NT2/D1 (cell line): ENCODE measurements at regions not wholly inside any gene's neighbourhood (a gene's known extent, or its start where the extent isn't known, plus 50 kb on each side); places are given as distances from the start of the nearest gene placed in this dataset.

Experiments
- SUZ12 ChIP-seq: IDR thresholded peaks from 2 replicates; pipeline ENCODE4 v1.6.1; 2011; ENCODE audit not compliant: insufficient read length, insufficient read depth; ENCODE audit errors: extremely low read depth
- YY1 ChIP-seq: IDR thresholded peaks from 2 replicates; pipeline ENCODE4 v1.6.1; 2011; ENCODE audit not compliant: insufficient read length, insufficient read depth
- ZNF274 ChIP-seq: IDR thresholded peaks from 2 replicates; pipeline ENCODE4 v1.6.1; 2011; ENCODE audit warnings: mild to moderate bottlenecking, low read depth, low read length

DNA sequence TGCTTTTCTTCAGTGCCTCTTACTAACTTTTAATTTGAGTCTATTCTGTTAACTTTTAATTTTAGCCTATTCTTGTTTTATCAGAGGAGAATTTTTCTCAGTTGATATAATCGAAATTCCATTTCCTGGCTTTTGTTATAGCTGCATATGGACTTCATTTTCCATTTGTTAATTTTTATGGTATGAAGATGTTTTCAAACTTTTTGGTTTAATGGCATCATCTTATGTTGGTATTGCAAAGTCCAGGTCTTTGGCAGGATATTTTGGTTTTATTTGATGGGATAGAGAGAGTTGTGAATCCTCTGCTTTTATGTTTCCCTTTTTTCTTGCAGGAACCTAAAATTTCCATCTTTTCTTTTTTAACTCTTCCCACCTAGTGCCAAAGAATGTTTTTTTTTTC, 70.9 kb upstream of the RAPGEF4 start:
- TF ChIP-seq ZNF274: no peak
- no peak for TF ChIP-seq SUZ12
- TF ChIP-seq YY1: no peak
